Nephron (organoid): ENCODE measurements at regions not wholly inside any gene's neighbourhood (a gene's known extent, or its start where the extent isn't known, plus 50 kb on each side); places are given as distances from the start of the nearest gene placed in this dataset.

Experiments used
- H3K27ac Mint-ChIP-seq, 3 experiments: 2 replicates each; pipeline ENCODE4 v1.8.0; 2020; ENCODE audit warnings: mixed read lengths in 3 of 3, mild to moderate bottlenecking in 2 of 3, moderate library complexity in 1 of 3
- H3K27me3 Mint-ChIP-seq: 2 replicates; pipeline ENCODE4 v1.8.0; 2021; ENCODE audit warnings: low read depth, mild to moderate bottlenecking, moderate library complexity, mixed read lengths
- H3K36me3 Mint-ChIP-seq: 2 replicates; pipeline ENCODE4 v1.8.0; 2020; ENCODE audit warnings: low read depth, mixed read lengths
- H3K4me1 Mint-ChIP-seq: 2 replicates; pipeline ENCODE4 v1.8.0; 2020; ENCODE audit warnings: mixed read lengths
- H3K4me3 Mint-ChIP-seq, 3 experiments: 2 replicates each; pipeline ENCODE4 v1.8.0; 2020; ENCODE audit warnings: mild to moderate bottlenecking in 3 of 3, mixed read lengths in 3 of 3, moderate library complexity in 2 of 3
- H3K9me3 Mint-ChIP-seq: 2 replicates; pipeline ENCODE4 v1.8.0; 2020; ENCODE audit warnings: mixed read lengths
- TF ChIP-seq, protein P1 (sequence below), 3 experiments: fragments of 200-600 bp; sonication (generic); IDR thresholded peaks; one replicate each; pipeline ENCODE4 v1.5.0; 2021; ENCODE audit warnings: antibody characterized with exemption in 3 of 3; ENCODE audit not compliant: unreplicated experiment in 3 of 3

DNA sequence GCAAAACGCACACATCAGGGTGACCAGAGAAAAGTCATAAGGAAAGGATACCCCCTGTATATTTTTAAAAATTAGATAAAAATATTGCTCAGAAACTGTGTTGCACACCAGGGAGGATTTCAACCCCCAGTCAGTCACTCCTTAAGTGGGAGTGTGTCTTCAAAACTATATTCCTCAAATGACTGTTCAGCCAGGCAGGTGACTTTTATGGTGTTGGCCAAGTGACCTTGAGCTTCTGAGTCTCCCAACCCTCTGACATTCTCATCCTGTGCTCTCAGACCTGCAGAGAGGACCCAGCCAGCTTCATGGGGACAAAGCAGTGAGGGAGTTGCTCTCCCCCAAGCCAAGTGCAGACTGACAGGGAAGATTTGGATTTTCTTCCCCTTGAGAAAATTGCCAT lies 311.9 kb upstream of the JARID2 start:
- no peak overlapping the region for H3K4me3 Mint-ChIP-seq
- peaks cover 6% of the 10 kb centered on the region for H3K4me1 Mint-ChIP-seq
- TF ChIP-seq, protein P1, sequence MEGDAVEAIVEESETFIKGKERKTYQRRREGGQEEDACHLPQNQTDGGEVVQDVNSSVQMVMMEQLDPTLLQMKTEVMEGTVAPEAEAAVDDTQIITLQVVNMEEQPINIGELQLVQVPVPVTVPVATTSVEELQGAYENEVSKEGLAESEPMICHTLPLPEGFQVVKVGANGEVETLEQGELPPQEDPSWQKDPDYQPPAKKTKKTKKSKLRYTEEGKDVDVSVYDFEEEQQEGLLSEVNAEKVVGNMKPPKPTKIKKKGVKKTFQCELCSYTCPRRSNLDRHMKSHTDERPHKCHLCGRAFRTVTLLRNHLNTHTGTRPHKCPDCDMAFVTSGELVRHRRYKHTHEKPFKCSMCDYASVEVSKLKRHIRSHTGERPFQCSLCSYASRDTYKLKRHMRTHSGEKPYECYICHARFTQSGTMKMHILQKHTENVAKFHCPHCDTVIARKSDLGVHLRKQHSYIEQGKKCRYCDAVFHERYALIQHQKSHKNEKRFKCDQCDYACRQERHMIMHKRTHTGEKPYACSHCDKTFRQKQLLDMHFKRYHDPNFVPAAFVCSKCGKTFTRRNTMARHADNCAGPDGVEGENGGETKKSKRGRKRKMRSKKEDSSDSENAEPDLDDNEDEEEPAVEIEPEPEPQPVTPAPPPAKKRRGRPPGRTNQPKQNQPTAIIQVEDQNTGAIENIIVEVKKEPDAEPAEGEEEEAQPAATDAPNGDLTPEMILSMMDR (IDR thresholded peaks at IDR 0.05; ENCODE audit: unreplicated experiment in 3 of 3), result no peak
- H3K9me3 Mint-ChIP-seq, result no peaks in the 10 kb centered on the region
- no peaks in the 10 kb centered on the region for H3K36me3 Mint-ChIP-seq
- H3K27me3 Mint-ChIP-seq, result peaks cover 18% of the 10 kb centered on the region
- no peak overlapping the region for H3K27ac Mint-ChIP-seq

DNA sequence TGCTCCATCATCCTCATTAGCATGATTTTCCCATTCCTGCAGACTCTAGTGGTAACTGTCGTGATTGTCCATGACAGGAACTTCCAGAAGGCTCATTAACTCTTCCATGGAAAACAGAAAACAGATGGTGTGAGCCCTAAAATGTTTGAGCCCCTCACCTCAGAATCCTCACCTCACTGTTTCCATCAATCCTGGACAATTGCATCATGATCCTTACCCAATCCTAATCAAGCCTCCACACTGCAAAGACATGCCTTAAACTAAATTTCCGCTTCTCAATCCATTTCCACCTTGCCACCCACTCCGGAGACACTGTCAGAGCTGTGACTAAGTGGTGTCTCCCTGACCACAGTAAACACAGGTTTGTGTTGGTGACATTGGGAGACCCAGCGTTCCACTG lies 311.0 kb upstream of the JARID2 start:
- Mint-ChIP-seq H3K36me3 (no peaks in the 10 kb centered on the region), H3K27me3 (peaks cover 12% of the 10 kb centered on the region), H3K9me3 (no peaks in the 10 kb centered on the region), H3K27ac (no peak overlapping the region), H3K4me3 (no peak overlapping the region), H3K4me1 (peaks cover 6% of the 10 kb centered on the region)
- TF ChIP-seq, protein P1 (IDR thresholded peaks at IDR 0.05; ENCODE audit: unreplicated experiment in 3 of 3), result no peak

DNA sequence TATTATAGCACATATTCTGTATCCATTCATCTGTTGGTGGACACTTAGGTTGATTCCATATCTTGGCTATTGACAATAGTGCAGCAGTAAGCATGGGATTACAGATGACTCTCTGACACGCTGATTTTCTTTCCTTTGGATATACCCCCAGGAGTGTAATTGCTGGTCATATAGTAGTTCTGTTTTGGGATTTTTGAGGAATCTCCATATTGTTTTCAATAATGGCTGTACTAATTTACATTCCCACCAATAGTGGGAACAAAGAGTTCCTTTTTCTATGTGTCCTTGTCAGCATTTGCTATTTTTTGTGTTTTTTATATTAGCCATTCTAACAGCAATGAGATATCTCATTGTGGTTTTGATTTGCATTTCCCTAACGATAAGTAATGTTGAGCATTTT lies 309.0 kb upstream of the JARID2 start:
- H3K27me3 Mint-ChIP-seq, result peaks cover 9% of the 10 kb centered on the region
- no peak overlapping the region for H3K27ac Mint-ChIP-seq
- H3K4me1 Mint-ChIP-seq, result peaks cover 6% of the 10 kb centered on the region
- TF ChIP-seq, protein P1 (IDR thresholded peaks at IDR 0.05; ENCODE audit: unreplicated experiment in 3 of 3), result no peak
- H3K9me3 Mint-ChIP-seq, result no peaks in the 10 kb centered on the region
- H3K4me3 Mint-ChIP-seq, result no peak overlapping the region
- H3K36me3 Mint-ChIP-seq, result no peaks in the 10 kb centered on the region

DNA sequence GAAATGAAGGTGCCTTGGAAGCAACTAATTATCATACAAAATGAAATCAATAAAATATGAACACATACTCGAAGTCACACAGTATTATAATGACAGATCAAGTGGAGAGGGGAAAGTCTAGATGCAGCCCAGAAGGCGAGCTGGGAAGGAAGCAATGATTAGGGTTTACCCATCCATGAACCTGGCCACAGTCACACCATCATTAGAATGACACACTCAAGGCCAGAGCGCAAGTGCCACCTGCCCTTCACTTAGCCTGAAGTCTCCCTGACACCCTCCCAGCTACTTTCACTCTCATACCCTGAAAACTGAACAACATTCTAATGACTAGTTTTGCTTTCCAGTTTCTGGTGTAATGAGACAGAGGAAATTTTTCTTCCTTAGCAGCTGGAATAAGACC lies 302.8 kb upstream of the JARID2 start:
- Mint-ChIP-seq H3K27ac (no peak overlapping the region), H3K4me1 (peaks cover 10% of the 10 kb centered on the region), H3K27me3 (peaks cover 24% of the 10 kb centered on the region), H3K36me3 (no peaks in the 10 kb centered on the region), H3K9me3 (no peaks in the 10 kb centered on the region), H3K4me3 (no peak overlapping the region)
- TF ChIP-seq, protein P1 (IDR thresholded peaks at IDR 0.05; ENCODE audit: unreplicated experiment in 3 of 3), result no peak

DNA sequence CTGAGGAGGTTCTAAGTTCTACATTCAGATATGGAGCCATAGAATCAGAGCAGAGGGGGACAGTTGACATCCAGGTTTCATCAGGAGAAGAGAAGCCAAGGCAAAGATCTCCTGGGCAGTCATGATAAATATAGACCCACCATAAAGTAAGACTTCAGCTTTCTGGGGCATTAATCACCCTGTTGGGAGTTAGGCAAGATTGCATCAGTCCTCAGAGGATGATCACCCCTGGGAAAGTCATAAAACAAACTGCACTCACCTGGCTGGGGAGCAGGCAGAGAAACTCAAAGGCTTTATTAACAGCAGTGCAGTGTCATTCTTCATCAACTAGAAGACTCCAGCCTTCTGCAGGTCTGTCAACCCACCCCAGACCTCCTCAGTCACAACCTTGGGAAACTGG lies 301.3 kb upstream of the JARID2 start:
- Mint-ChIP-seq H3K4me1 (peaks cover 10% of the 10 kb centered on the region), H3K27ac (no peak overlapping the region), H3K9me3 (no peaks in the 10 kb centered on the region), H3K4me3 (no peak overlapping the region), H3K36me3 (no peaks in the 10 kb centered on the region), H3K27me3 (peaks cover 24% of the 10 kb centered on the region)
- TF ChIP-seq, protein P1 (IDR thresholded peaks at IDR 0.05; ENCODE audit: unreplicated experiment in 3 of 3), result no peak

DNA sequence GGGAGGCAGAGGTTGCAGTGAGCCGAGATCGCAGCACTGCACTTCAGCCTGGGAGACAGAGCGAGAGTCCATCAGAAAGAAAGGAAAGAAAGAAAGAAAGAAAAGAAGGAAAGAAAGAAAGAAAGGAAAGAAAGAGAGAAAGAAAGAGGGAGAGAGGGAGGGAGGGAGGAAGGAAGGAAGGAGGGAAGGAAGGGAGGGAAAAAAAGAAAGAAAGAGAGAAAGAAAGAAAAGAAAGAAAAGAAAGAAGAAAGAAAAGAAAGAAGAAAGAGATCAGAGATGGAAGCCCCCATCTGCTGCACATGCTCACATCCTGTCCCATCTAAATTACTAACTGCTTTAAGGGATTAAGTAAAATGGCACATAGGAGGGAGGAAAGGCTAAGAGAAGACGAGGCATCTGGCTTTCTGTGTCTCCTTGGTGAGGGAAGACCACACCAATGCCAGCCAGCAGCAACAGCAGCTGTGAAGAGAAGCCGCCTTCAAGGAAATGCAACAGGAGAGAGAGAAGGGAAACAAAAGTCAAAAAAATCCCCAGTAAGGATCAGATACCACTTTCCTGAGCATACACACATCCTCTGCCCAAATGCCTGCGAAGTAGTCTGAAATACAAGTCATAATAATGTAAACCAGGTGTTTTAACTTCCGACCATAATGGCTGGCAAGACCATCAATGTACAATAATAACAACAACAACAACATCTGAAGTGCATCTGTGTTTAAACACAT lies 300.2 kb upstream of the JARID2 start:
- Mint-ChIP-seq H3K4me1 (peaks cover 10% of the 10 kb centered on the region), H3K27me3 (peaks cover 24% of the 10 kb centered on the region), H3K9me3 (no peaks in the 10 kb centered on the region), H3K27ac (peak overlapping the region in 2 of 3 experiments; percentile 23 to 30), H3K36me3 (no peaks in the 10 kb centered on the region), H3K4me3 (no peak overlapping the region)
- TF ChIP-seq, protein P1 (IDR thresholded peaks at IDR 0.05; ENCODE audit: unreplicated experiment in 3 of 3), result no peak
